Body of pancreas (tissue), 4 donors: ENCODE measurements at regions not wholly inside any gene's neighbourhood (a gene's known extent, or its start where the extent isn't known, plus 50 kb on each side); places are given as distances from the start of the nearest gene placed in this dataset.

Experiments
- ATAC-seq: fragments of 150-250 bp; one replicate; pipeline ENCODE4 v1.9.1; 2016
- DNase-seq, 4 donors: peaks; one replicate each; pipeline ENCODE4 v3.0.0-alpha.2; 2019
- H3K27ac ChIP-seq, 4 donors: fragments of 200-600 bp; sonication (generic); 1 replicate in 3 of 4; 2 replicates in 1 of 4; pipeline versions ENCODE4 v1.5.1 to v1.6.1; 2016 to 2019; ENCODE audit warnings: mild to moderate bottlenecking in 1 of 4, mixed read lengths in 1 of 4, moderate library complexity in 1 of 4
- H3K27me3 ChIP-seq, 2 donors: fragments of 200-600 bp; sonication (generic); one replicate each; pipeline ENCODE4 v1.6.0; 2016; ENCODE audit warnings: mild to moderate bottlenecking in 1 of 2
- H3K36me3 ChIP-seq, 2 donors: fragments of 200-600 bp; sonication (generic); replicated peaks in 1 of 2; 2 replicates each; pipeline ENCODE4 v1.5.1; 2016; ENCODE audit warnings: low read depth in 2 of 2; ENCODE audit not compliant: insufficient read depth in 1 of 2
- H3K4me1 ChIP-seq: fragments of 200-600 bp; sonication (generic); one replicate; pipeline ENCODE4 v1.6.0; 2016
- H3K4me3 ChIP-seq, 2 donors: fragments of 200-600 bp; sonication (generic); 1 replicate in 1 of 2; 2 replicates in 1 of 2; pipeline ENCODE4 v1.5.1; 2016 to 2019
- H3K9me3 ChIP-seq, 3 donors: fragments of 200-600 bp; sonication (generic); 1 replicate in 2 of 3; 2 replicates in 1 of 3; pipeline ENCODE4 v1.5.1; 2016
- POLR2A ChIP-seq, 3 donors: fragments of 450-650 bp; IDR thresholded peaks; one replicate each; pipeline ENCODE4 v1.6.1; 2016; ENCODE audit warnings: antibody characterized with exemption in 3 of 3, mild to moderate bottlenecking in 2 of 3
- WGBS, 2 donors: methylation state at CpG; one replicate each; pipeline ENCODE4 v1.1.5; 2017; 5-methylcytosine and 5-hydroxymethylcytosine counted together
- intact Hi-C: fragments of 100-400 bp; cut with DNase I; formaldehyde crosslinking; loops from one replicate; pipeline ENCODE4 v1.15.1; 2023
- TF ChIP-seq, protein P1 (sequence below), 7 experiments: fragments of 450-650 bp in 4 of 7; fragments of 200-600 bp in 3 of 7; sonication (generic) in 3 of 7; IDR thresholded peaks; one replicate each; pipeline ENCODE4 v1.5.1; 2016 to 2019; ENCODE audit warnings: antibody characterized with exemption in 7 of 7

GRCh38 chr1:213585402-213585801 lies 402.4 kb upstream of the PROX1 start:
- no peaks in the 10 kb centered on the region for H3K27me3 ChIP-seq
- DNase-seq: peak; percentile 86 to 93 (median 88)
- H3K4me1 ChIP-seq: peaks cover 48% of the 10 kb centered on the region
- intact Hi-C loops: no loop called here
- H3K9me3 ChIP-seq: no peaks in the 10 kb centered on the region
- ATAC-seq: peak; percentile 87
- H3K4me3 ChIP-seq: no peak overlapping the region
- TF ChIP-seq POLR2A (IDR thresholded peaks at IDR 0.05): no peak
- TF ChIP-seq, protein P1, sequence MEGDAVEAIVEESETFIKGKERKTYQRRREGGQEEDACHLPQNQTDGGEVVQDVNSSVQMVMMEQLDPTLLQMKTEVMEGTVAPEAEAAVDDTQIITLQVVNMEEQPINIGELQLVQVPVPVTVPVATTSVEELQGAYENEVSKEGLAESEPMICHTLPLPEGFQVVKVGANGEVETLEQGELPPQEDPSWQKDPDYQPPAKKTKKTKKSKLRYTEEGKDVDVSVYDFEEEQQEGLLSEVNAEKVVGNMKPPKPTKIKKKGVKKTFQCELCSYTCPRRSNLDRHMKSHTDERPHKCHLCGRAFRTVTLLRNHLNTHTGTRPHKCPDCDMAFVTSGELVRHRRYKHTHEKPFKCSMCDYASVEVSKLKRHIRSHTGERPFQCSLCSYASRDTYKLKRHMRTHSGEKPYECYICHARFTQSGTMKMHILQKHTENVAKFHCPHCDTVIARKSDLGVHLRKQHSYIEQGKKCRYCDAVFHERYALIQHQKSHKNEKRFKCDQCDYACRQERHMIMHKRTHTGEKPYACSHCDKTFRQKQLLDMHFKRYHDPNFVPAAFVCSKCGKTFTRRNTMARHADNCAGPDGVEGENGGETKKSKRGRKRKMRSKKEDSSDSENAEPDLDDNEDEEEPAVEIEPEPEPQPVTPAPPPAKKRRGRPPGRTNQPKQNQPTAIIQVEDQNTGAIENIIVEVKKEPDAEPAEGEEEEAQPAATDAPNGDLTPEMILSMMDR (IDR thresholded peaks at IDR 0.05): peak in 4 of 7 experiments; percentile 27 to 44 (median 30)
- H3K36me3 ChIP-seq: no peaks in the 10 kb centered on the region
- H3K27ac ChIP-seq: peak overlapping the region; percentile 74 to 85 (median 80)
- 3 to 20% methylated on average over 2 of the region's 2 CpGs for WGBS, 2 donors

DNA sequence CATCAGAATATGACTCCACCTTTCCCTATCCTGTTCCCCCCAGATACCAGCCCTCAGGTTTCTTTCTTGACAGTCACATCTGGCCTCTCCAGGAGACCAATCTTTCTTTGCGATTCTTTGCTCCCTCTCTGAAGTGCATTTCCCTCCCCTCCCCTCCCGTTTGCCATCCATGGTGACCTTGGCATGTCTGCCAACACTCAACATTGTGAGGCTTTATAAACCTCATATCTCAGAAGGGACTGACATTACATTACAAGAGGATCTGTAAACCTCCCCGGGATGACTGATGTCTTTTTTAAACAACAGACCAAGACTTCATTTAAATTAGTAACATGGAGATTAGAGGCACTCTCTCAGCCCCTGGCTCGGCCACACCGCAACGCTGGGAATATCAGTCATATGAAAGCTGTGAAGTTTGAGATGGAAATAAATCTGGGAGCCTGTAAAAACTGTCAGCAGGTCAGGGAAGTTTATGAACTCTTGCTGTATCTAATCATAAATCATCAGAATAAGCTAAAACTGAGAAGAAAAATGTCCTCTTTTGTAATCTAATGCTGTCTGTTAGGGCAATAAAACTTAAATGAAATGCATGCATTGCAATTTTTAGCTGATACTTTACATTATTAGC lies 401.7 kb upstream of the PROX1 start:
- H3K27me3 ChIP-seq: no peaks in the 10 kb centered on the region
- H3K9me3 ChIP-seq: no peaks in the 10 kb centered on the region
- ATAC-seq (peak; percentile 25), DNase-seq (peak in 3 of 4 donors; percentile 35 to 55 (median 39))
- no peak overlapping the region for H3K4me3 ChIP-seq
- no peaks in the 10 kb centered on the region for H3K36me3 ChIP-seq
- WGBS, 2 donors: 8 to 11% methylated on average over 6 of the region's 6 CpGs
- H3K27ac ChIP-seq: peak overlapping the region; percentile 74 to 85 (median 80)
- H3K4me1 ChIP-seq: peaks cover 48% of the 10 kb centered on the region
- TF ChIP-seq, protein P1 (IDR thresholded peaks at IDR 0.05): no peak
- no peak for TF ChIP-seq POLR2A (IDR thresholded peaks at IDR 0.05)
- intact Hi-C loops: no loop called here

- 0 to 6% methylated on average over 1 of the region's 1 CpG for WGBS, 2 donors
These were observed 401.2 kb upstream of the PROX1 start for GRCh38 chr1:213586587-213586972.

DNA sequence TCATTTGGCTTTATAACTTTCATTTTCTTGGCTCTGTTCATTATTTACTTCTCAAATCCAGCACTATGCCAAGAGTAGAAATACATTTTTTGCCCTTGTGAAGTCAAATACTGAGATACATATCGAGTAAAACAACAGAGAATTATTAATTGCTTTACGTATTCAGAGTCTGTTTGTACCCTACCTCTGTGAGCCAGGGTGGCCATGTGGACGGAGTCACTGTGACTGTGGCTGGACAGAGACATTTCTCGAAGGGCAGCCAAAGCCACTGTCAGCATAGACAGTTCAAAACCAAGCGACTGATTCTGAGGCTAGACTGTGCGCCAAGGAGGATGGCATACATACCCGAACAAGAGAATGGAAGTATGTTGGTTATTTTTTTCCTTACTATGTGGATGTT lies 391.0 kb upstream of the PROX1 start:
- DNase-seq (peak in 2 of 4 donors; percentile 28 to 32), ATAC-seq (peak; percentile 33)
- H3K27me3 ChIP-seq: no peaks in the 10 kb centered on the region
- intact Hi-C loops: no loop called here
- peaks cover 13% of the 10 kb centered on the region for H3K4me1 ChIP-seq
- no peak overlapping the region for H3K27ac ChIP-seq
- TF ChIP-seq, protein P1 (IDR thresholded peaks at IDR 0.05): no peak
- TF ChIP-seq POLR2A (IDR thresholded peaks at IDR 0.05): no peak
- no peaks in the 10 kb centered on the region for H3K36me3 ChIP-seq
- 46% methylated on average over 7 of the region's 7 CpGs for WGBS, 2 donors
- no peaks in the 10 kb centered on the region for H3K9me3 ChIP-seq
- no peak overlapping the region for H3K4me3 ChIP-seq

More at GRCh38 chr1:213586587-213586972, 401.2 kb upstream of the PROX1 start:
- peak; percentile 68 to 88 (median 78) for DNase-seq
- ATAC-seq: peak; percentile 87
- peak in 1 of 3 donors; percentile 19 for TF ChIP-seq POLR2A (IDR thresholded peaks at IDR 0.05)
- TF ChIP-seq, protein P1 (IDR thresholded peaks at IDR 0.05): no peak
- intact Hi-C loops: no loop called here
- no peaks in the 10 kb centered on the region for H3K27me3 ChIP-seq
- no peaks in the 10 kb centered on the region for H3K9me3 ChIP-seq
- no peaks in the 10 kb centered on the region for H3K36me3 ChIP-seq
- no peak overlapping the region for H3K4me3 ChIP-seq
- peaks cover 48% of the 10 kb centered on the region for H3K4me1 ChIP-seq
- H3K27ac ChIP-seq: peak overlapping the region; percentile 74 to 85 (median 80)

GRCh38 chr1:213598263-213598662 lies 389.5 kb upstream of the PROX1 start:
- H3K9me3 ChIP-seq: no peaks in the 10 kb centered on the region
- no peaks in the 10 kb centered on the region for H3K27me3 ChIP-seq
- TF ChIP-seq, protein P1 (IDR thresholded peaks at IDR 0.05): no peak
- TF ChIP-seq POLR2A (IDR thresholded peaks at IDR 0.05): no peak
- H3K27ac ChIP-seq: no peak overlapping the region
- no peak for DNase-seq
- WGBS, 2 donors: 95 to 98% methylated on average over 3 of the region's 3 CpGs
- intact Hi-C loops: no loop called here
- no peaks in the 10 kb centered on the region for H3K36me3 ChIP-seq
- H3K4me3 ChIP-seq: no peak overlapping the region
- ATAC-seq: no peak
- H3K4me1 ChIP-seq: peaks cover 13% of the 10 kb centered on the region
